ENCODE measurements at regions not wholly inside any gene's neighbourhood (a gene's known extent, or its start where the extent isn't known, plus 50 kb on each side); places are given as distances from the start of the nearest gene placed in this dataset.
"Not testable (repeated sequence)": the region's sequence is repeated elsewhere in the genome, so short reads cannot be mapped to it uniquely, and the experiment has no call there.

GRCh38 chr14:19511055-19511454 lies 76.9 kb upstream of the POTEG start:
- H3K4me1 ChIP-seq; H3K4me3 ChIP-seq; H3K27ac ChIP-seq; intact Hi-C loops (cut with DNase I); ATAC-seq; H3K27me3 ChIP-seq; H3K36me3 ChIP-seq; H3K9me3 ChIP-seq: not testable (repeated sequence)
- DNase-seq = peak; percentile 27

GRCh38 chr14:19489475-19489874 lies 55.3 kb upstream of the POTEG start:
- H3K9me3 ChIP-seq; H3K36me3 ChIP-seq; ATAC-seq; H3K4me1 ChIP-seq; intact Hi-C loops (cut with DNase I); H3K27me3 ChIP-seq; H3K4me3 ChIP-seq; H3K27ac ChIP-seq: not testable (repeated sequence)
- peak; percentile 8 for DNase-seq

GRCh38 chr14:19488457-19488856 lies 54.3 kb upstream of the POTEG start:
- H3K4me3 ChIP-seq; H3K9me3 ChIP-seq; H3K27ac ChIP-seq; H3K4me1 ChIP-seq; H3K36me3 ChIP-seq; H3K27me3 ChIP-seq; intact Hi-C loops (cut with DNase I); ATAC-seq: not testable (repeated sequence)
- DNase-seq = peak; percentile 39

GRCh38 chr14:19487690-19488089 lies 53.5 kb upstream of the POTEG start:
- H3K9me3 ChIP-seq; H3K36me3 ChIP-seq; H3K27ac ChIP-seq; H3K4me1 ChIP-seq; DNase-seq; H3K27me3 ChIP-seq; intact Hi-C loops (cut with DNase I); H3K4me3 ChIP-seq: not testable (repeated sequence)
- peak; percentile 38 for ATAC-seq

GRCh38 chr14:19487265-19487664 lies 53.1 kb upstream of the POTEG start:
- H3K36me3 ChIP-seq; H3K9me3 ChIP-seq; H3K27me3 ChIP-seq; intact Hi-C loops (cut with DNase I); H3K4me3 ChIP-seq; H3K27ac ChIP-seq; H3K4me1 ChIP-seq: not testable (repeated sequence)
- ATAC-seq (peak; percentile 50), DNase-seq (peak; percentile 62)

GRCh38 chr14:19485346-19485745 lies 51.2 kb upstream of the POTEG start:
- H3K4me3 ChIP-seq; H3K27me3 ChIP-seq; H3K4me1 ChIP-seq; H3K36me3 ChIP-seq; H3K9me3 ChIP-seq; intact Hi-C loops (cut with DNase I); H3K27ac ChIP-seq: not testable (repeated sequence)
- DNase-seq = peak; percentile 51
- ATAC-seq = peak; percentile 19
